BJ (cell line): ENCODE measurements at regions not wholly inside any gene's neighbourhood (a gene's known extent, or its start where the extent isn't known, plus 50 kb on each side); places are given as distances from the start of the nearest gene placed in this dataset.
A peak's percentile ranks its signal among the peaks of the same experiment; 100 is the strongest.

ENCODE experiments used
- CTCF ChIA-PET: fragments of 350-600 bp; formaldehyde crosslinking; extraction: SDS; loops from one replicate; lab custom pipeline; 2021; ENCODE audit warnings: antibody characterized with exemption, inconsistent platforms; lab: Yijun Ruan, JAX
- POLR2A ChIA-PET: fragments of 300-600 bp; sonication (Branson Sonifier 250); formaldehyde crosslinking; extraction: SDS; loops from one replicate; lab custom pipeline; 2021; ENCODE audit warnings: antibody characterized with exemption; lab: Charles Lee
- DNase-seq: peaks from one replicate; pipeline ENCODE4 v3.0.0-alpha.2; 2011; ENCODE audit warnings: low read depth
- H3K27me3 ChIP-seq: 2 replicates; pipeline ENCODE4 v1.6.0; 2011; ENCODE audit warnings: low read length; ENCODE audit not compliant: control insufficient read depth, insufficient read depth
- H3K36me3 ChIP-seq: 2 replicates; pipeline ENCODE4 v1.5.1; 2011; ENCODE audit warnings: low read length; ENCODE audit not compliant: control insufficient read depth, insufficient read depth
- H3K4me3 ChIP-seq: 2 replicates; pipeline ENCODE4 v1.5.1; 2011; ENCODE audit warnings: low read depth, mild to moderate bottlenecking, control low read depth, low read length
- CTCF ChIP-seq: IDR thresholded peaks from 2 replicates; pipeline ENCODE4 v1.5.1; 2011; ENCODE audit warnings: low read depth, mild to moderate bottlenecking, control low read depth, inconsistent platforms, low read length, moderate library complexity; ENCODE audit not compliant: insufficient read depth

GRCh38 chr7:120041798-120042197 is 231.2 kb upstream of the KCND2 start:
- H3K36me3 ChIP-seq: no peaks in the 10 kb centered on the region
- no peaks in the 10 kb centered on the region for H3K27me3 ChIP-seq
- POLR2A ChIA-PET: no interaction called here
- DNase-seq: no peak
- no peak for TF ChIP-seq CTCF
- CTCF ChIA-PET: interaction anchor here (0.6 kb wide), 1 partner anchor 11 kb away, joined by 3 read pairs; no protein-coding TSS in a partner anchor
- H3K4me3 ChIP-seq: no peak overlapping the region

- no peaks in the 10 kb centered on the region for H3K36me3 ChIP-seq
Observed at GRCh38 chr7:120043250-120043649, 229.7 kb upstream of the KCND2 start.

DNA sequence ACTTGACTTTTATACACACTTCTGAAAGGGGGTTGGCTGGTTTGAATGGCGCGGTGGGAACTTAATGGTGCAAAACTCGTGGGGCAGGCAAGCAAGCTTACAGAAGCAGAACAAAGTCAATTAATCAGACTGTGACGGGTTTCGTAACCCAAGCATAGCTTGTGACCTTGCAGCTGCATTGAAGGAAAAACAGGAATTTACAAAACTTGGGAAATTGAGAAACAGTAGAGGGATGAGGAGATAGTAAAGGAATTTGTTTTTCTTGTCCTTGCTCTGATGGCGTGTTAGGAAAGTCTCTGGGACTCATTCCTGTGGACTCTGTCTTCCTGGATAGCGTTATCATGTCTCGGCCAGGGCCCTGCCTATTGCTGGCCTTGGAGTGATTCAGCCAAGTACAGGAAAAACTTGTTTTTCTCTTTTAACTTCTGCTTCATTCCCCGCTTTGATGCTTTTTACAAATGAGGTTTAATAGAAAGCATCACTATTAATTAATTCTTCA is 220.0 kb upstream of the KCND2 start:
- POLR2A ChIA-PET: no interaction called here
- Histone ChIP-seq H3K4me3 (no peak overlapping the region), H3K36me3 (no peaks in the 10 kb centered on the region), H3K27me3 (no peaks in the 10 kb centered on the region)
- TF ChIP-seq CTCF: no peak
- CTCF ChIA-PET: no interaction called here
- DNase-seq: peak; percentile 41

More at GRCh38 chr7:120043250-120043649, 229.7 kb upstream of the KCND2 start:
- CTCF ChIA-PET: no interaction called here
- POLR2A ChIA-PET: no interaction called here
- Histone ChIP-seq H3K4me3 (no peak overlapping the region), H3K27me3 (no peaks in the 10 kb centered on the region)
- DNase-seq: no peak
- TF ChIP-seq CTCF: no peak

DNA sequence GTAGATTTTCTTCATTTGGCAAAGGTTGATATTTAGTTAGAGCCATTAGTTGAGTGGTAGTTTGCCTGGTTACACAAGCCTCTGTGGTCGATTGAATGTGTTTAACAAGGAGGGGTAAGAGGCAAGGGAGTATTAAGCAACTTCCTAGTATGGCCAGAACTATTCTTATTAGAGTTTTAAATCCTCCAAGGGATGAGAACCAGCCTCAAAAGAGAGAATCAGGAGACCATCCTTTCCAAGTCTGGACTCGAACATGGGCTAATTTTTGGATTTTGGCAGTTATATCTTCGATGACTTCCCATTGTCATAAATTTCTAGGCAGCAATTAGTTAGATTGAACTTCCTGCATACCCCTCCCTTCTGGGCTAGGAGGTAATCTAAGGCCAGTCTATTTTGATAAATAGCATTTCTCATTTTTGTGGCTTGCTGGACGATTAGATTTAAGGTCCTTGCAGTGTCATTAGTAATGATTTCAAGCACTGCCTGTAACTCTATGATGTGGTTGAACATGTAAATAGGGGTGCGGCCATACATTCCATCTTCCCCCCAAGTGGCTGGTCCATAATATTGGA is 219.5 kb upstream of the KCND2 start:
- TF ChIP-seq CTCF: no peak
- Histone ChIP-seq H3K36me3 (no peaks in the 10 kb centered on the region), H3K4me3 (no peak overlapping the region), H3K27me3 (no peaks in the 10 kb centered on the region)
- CTCF ChIA-PET: no interaction called here
- POLR2A ChIA-PET: no interaction called here
- DNase-seq: peak; percentile 8

- Histone ChIP-seq H3K4me3 (no peak overlapping the region), H3K36me3 (no peaks in the 10 kb centered on the region), H3K27me3 (no peaks in the 10 kb centered on the region)
- POLR2A ChIA-PET: no interaction called here
- TF ChIP-seq CTCF: no peak
- no peak for DNase-seq
- CTCF ChIA-PET: no interaction called here
Observed at GRCh38 chr7:120054376-120055100, 218.4 kb upstream of the KCND2 start.
